HG03095 (cell line): ENCODE measurements at regions not wholly inside any gene's neighbourhood (a gene's known extent, or its start where the extent isn't known, plus 50 kb on each side); places are given as distances from the start of the nearest gene placed in this dataset.
"Not testable (repeated sequence)": the region's sequence is repeated elsewhere in the genome, so short reads cannot be mapped to it uniquely, and the experiment has no call there.

Experiments
- ATAC-seq: cut with Tn5 transposase; IDR thresholded peaks from one replicate; pipeline ENCODE4 v1.9.1; 2021; ENCODE audit warnings: moderate library complexity; ENCODE audit not compliant: unreplicated experiment

- ATAC-seq, result no peak
Measured at GRCh38 chr16:75919664-75920063, 193.4 kb upstream of the CPHXL start.

DNA sequence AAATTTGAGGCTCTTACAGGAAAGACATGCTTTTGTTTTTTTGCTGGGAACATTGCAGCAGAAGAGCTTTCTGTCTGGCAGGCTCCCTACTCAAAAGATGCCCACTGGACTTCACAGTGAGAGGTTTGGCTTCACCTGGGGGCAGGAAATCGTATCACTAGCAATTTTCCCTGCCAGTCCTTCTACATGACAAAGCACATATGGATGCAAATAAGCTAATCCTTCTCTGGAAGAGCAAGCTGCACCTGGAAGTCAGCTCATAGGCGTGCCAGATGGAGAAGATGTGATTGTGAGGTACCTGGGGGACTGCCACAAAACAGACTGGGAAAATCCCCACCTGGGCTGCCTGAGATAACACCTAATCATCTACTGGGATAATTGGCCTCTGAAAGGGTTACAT is 195.0 kb upstream of the CPHXL start:
- no peak for ATAC-seq

- ATAC-seq, result no peak
Measured at GRCh38 chr16:75922250-75922649, 196.0 kb upstream of the CPHXL start.

- ATAC-seq, result no peak
Measured at GRCh38 chr16:75924397-75924796, 198.1 kb upstream of the CPHXL start.

- no peak for ATAC-seq
Measured at GRCh38 chr16:75927810-75928209, 201.5 kb upstream of the CPHXL start.

GRCh38 chr16:75928295-75928694 is 202.0 kb upstream of the CPHXL start:
- ATAC-seq, result no peak

GRCh38 chr16:75929046-75929445 is 202.8 kb upstream of the CPHXL start:
- ATAC-seq, result no peak

GRCh38 chr16:75931043-75931442 is 204.8 kb upstream of the CPHXL start:
- ATAC-seq, result no peak

GRCh38 chr16:75931970-75932369 is 205.7 kb upstream of the CPHXL start:
- no peak for ATAC-seq

- ATAC-seq, result no peak
Measured at GRCh38 chr16:75938818-75939217, 212.5 kb upstream of the CPHXL start.

DNA sequence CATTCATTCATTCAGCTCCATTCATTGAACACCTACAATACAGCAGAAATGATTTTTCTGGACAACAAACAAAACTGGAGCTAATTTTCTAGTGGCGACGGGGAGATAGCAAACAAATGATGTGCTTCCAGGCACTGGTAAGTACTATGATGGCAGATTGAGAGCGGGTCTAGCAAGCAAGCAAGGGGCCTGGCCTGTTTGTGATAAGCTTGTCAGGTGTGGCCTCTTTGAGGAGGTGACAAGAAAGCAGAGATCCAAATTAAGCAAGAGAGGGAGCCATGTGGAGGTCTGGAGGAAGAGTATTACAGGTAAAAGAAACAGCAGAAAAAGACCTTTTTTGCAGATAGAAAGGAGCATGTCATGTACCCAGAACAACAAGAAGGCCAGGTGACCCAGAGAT is 216.1 kb upstream of the CPHXL start:
- no peak for ATAC-seq

- no peak for ATAC-seq
Measured at GRCh38 chr16:75942936-75943335, 216.6 kb upstream of the CPHXL start.

GRCh38 chr16:75943705-75944514 is 217.6 kb upstream of the CPHXL start:
- no peak for ATAC-seq

GRCh38 chr16:75945916-75946457 is 219.7 kb upstream of the CPHXL start:
- no peak for ATAC-seq

DNA sequence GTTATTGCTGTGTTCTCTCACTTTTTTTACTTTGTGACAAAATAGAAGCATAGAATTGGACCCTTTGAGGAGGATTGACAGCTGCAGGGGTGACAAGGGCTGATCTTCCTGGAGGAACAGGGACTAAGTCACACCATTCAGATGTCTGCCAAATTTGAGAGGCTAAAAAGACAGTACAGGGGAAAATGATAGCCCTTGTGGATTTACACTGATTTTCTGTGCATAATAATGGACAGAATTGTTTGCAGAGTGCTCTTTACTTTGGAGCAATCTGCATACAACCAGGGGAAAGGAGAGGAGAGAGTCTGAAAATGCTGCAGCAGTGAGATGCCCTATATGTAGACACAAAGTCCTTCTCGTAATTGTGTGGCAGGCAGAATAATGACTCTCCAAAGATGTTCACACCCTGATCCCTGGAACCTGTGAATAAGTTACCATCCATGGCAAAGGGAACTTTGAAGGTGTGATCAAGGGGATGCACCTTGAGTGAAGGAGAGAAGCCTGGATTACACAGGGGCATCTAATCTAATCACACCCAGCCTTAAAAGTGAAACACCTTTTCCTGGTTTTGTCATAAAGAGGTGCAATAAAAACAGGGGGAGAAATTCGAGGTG is 221.4 kb upstream of the CPHXL start:
- no peak for ATAC-seq

GRCh38 chr16:75948441-75948840 is 222.2 kb upstream of the CPHXL start:
- no peak for ATAC-seq

GRCh38 chr16:75948886-75949285 is 222.6 kb upstream of the CPHXL start:
- no peak for ATAC-seq

GRCh38 chr16:75952124-75952523 is 225.8 kb upstream of the CPHXL start:
- no peak for ATAC-seq

DNA sequence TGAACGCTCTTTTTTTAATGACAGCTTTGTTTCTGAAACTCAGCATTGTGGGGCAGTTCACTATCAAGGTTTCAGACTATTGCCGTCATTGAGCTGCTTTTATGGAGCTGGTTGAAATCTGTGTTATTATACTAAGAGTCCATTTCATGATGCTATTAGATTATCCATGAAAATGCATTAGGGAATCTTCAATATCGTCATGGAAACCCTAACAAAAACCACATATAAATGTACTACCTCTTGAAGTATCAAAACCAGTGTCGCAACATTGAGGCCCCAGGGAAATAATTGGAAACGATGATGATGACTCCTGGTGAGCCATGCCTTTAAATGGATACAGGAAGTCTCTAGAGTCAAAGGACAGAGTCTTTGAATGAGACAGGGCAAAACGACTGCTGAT is 231.6 kb upstream of the CPHXL start:
- ATAC-seq, result no peak

DNA sequence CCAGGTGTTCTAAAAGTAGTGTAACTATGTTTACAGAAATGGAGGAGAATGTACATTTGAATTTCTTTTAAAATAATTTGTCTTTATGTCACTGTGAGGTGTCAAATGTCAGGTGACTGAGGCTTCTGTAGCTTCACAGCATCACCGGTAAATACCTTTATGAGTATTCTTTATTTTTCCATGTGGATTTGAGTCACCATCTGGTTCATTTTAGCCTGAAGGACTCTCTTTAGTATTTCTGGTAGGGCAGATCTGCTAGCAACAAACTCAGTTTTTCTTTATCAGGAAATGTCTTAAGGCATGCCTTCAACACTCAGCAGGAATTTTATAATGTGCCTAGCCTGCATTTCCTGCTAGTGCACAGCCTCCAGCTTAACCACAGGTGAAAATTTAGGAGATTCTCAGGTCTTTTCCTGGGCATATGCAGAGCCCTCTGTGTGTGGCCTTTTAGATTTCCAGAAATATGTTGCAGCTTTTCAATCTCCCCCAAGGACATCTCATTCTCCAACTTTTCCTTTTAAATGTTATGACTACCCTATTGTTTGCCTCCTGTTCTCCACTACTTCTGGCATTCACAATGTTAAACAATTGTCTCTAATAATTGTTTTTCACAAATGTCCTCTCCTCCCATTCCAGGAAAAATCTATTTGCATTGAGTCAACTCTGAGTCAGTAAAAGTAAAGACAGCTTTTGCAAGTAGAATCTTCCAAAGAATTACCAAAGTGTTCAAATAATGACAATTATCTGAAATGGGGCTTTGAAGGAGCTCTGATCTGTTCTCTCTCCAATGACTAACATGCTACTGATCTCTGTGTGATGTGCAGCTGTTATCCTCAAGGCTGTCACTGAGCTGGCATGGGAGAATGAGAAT is 239.4 kb upstream of the CPHXL start:
- ATAC-seq, result no peak

- not testable (repeated sequence) for ATAC-seq
Measured at GRCh38 chr16:75969120-75969519, 242.8 kb upstream of the CPHXL start.
